GM18870 (cell line): ENCODE measurements at regions not wholly inside any gene's neighbourhood (a gene's known extent, or its start where the extent isn't known, plus 50 kb on each side); places are given as distances from the start of the nearest gene placed in this dataset.
A peak's percentile ranks its signal among the peaks of the same experiment; 100 is the strongest.

Experiments used
- ATAC-seq: cut with Tn5 transposase; IDR thresholded peaks from one replicate; pipeline ENCODE4 v1.9.1; 2021; ENCODE audit warnings: moderate library complexity; ENCODE audit not compliant: unreplicated experiment

DNA sequence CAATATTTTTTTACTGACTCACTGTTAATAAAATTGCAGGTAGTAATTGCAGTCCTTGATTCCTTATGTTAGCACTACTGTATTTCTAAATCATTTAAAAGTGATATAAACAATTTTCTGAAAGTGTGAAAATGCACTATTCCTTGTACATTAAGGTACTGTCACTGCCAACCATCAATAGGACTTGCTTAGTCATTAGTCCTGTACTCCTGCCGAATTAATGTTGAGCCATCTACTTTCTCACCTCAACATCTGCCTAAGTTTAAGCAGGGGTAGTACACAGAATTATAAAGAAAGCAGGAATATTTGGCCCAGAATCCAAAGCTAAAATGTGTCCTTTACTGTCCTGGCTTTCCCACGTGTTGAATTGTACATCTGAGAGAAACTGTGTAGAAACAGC, 87.0 kb upstream of the TRPC3 start:
- no peak for ATAC-seq

DNA sequence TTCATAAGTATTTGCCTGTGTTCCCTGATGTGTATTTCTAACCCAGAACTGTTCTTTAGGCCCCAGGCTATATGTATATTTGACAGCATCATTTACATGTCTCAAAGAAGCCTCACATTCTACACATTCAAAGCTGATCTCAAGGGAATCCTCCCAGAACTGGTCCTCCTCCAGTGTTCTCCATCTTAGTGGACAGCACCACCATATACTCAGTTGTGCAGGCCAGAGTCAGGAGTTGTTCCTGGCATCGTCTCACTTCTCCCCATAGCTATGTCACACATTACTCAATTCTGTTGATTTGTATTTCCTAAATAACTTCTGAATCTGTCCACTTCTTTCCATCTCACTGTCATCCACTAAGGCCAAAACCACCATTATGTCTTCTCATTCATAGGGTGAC, 82.8 kb upstream of the TRPC3 start:
- ATAC-seq: no peak

DNA sequence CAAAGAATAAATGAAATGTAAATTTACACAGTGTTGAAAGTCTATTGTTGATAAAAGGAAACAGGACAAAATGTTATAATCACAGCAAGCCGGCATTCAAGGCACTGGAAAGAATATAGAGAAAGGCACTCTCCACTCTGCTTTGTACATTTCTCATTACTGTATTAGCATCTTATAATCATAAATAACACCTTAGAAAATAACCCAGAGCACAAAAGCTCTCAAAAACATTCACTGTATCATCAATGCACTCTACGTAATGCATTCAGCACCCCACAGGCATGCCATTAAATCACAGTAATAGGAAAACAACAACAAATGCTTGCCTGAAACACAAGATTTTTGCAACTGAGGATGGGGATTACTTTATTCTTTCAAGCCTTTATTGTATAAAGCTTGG, 75.3 kb upstream of the TRPC3 start:
- no peak for ATAC-seq

DNA sequence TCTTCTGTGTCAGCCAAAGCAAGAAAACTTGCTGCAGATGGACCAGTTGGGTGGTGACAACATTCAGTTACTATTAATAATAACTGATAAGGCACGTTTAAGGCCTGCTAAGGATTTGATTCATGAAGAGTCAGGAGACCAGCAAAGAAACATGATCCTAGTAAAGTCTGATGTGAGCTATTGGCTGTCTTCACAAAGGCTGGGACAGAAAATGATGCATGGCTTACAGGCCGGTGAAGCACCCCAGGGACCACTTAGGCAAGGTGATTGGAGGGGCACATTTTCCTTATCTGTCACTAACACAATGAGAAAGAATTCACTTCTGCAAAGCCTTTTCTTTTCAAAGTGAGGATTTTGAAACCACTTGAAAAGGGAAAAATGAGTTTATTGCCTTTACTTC, 65.4 kb upstream of the TRPC3 start:
- no peak for ATAC-seq

DNA sequence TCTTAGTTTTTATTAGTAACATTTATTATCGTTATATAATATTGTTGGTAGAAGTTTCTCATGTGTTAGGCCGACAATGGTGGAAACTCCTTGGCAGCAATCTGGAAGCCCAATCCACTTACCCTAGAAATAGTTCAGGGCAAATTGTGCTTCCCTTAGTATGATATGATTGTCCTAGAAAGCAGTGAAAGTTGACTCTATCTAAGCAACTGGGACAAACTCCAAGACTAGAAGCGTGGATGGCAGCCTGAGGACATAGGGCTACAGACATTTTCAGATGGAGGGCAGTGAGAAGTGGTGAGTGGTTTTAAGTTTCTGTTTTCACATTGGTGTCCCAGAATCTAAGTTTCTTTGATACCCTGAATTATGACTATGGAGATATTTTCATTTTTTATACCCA, 63.3 kb upstream of the TRPC3 start:
- no peak for ATAC-seq

DNA sequence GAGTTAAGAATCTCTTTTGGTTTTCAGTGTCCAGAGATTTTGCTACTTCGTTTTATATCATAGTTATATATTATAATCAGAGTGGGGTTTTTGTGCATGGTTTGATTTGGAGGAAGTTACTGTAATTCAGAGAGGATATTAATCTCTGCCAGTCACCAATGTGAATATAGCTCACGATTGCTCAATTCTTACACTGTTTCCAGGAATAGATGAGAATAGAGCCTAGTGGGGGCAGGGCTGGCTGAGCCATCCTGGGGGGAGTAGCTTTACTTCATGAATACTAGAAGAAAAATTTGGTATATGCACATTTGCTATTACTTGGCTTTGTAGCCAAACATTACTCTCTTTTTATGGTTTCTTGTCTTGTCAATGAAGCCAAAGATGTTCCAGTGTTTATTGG, 60.9 kb upstream of the TRPC3 start:
- no peak for ATAC-seq

DNA sequence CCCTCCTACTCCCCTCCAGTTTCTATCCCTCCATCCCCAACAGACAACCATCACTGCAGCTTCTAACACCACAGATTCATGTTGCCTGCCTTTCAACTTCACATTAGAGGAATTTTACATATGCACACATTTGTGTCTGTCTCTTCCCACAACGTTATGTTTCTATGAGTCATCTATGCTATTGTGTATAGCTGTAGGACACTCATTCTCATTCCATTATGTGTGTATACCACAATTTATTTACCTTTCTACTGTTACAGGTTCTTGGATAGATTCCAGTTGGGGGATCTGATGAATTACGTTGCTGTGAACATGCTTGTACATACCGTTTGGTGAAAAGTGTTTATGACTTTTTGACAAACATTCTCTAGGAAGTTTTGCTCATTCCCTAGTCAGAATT, 58.8 kb upstream of the TRPC3 start:
- no peak for ATAC-seq

DNA sequence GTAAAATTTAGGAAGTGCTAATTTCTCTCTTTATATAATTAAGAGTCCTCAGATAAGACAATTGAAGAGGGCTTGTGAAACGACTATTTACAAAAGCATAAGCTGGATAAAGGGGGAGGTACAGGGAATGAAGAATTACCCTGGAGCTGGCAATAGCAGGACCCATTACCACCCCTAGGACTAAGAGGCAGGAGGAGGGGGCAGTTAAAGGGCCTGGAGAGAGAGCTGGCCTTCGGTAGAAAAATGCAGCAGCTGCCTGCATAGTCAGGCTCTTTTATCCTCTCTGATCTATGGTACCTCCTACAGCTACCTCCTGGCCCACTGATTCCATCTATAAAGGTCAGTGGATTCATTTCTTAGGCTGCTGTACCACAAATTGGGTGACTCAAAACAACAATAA, 57.7 kb upstream of the TRPC3 start:
- ATAC-seq: no peak

DNA sequence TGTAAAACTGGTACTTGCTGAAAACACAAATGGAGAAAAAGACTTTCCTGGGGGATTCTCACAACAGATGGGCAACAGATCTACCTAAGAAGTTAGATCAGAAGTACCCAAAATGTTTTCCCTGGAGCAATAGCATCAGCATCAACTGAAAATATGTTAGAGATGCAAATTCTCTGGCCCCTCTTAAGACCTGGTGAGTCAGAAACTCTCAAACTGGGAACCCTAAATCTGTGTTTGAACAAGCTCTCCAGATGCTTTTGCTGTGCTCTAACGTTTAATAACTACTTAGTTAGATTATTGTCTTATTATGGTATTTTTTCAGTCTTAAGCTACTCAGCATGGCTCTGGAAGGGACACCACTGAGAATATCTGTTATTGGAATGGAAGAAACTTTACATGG, 55.2 kb upstream of the TRPC3 start:
- no peak for ATAC-seq

DNA sequence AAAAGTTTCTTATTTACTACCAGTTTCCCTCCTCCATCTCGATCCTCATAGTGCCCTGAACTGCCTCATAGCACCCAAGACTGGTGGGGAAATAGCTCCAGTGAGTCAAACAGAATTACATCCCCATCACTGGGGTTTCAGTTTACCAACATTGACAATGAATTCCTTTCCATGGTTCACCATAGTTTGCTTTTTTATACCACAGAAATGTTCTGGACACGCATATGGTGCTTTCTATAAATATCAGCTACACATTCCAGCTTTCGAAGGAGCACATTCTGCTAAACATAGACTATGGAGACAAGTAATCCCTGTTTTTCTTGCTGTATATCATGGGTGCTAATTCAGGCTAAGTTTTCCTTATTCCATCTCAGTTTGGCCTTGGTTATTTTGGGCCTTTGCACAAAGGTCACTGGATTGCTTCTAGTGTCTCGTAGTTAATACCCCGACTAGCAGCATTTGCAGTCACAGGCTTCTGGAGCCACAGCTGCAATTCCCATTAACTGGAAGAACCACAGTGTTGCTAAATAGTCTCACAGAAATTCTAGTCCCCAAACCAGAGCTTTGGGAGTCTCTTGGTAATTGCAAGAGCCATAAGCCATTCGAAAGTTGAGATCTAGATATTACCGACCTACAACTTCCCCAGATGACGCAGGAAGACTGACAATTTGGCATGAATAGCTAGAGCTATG, 53.4 kb upstream of the TRPC3 start:
- no peak for ATAC-seq

DNA sequence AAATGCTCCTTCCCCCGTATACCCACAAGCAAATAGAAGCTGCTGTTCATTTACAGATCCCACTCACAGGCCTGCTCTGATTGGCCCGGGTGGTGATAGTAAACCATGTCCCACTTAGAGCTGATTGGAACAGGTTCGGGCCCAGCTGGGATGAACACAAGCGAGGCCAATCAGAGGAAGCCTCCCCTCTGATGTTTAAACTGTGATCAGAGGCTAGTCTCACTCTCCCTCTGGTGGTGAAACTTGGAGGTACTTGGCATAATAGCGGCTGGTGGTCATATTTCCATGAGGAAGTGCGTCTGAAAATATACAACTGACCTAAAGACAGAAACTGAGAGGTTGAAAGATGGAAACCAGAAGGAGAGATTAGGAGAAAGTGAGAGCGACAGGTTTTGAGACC, 51.5 kb upstream of the TRPC3 start:
- peak; percentile 88 for ATAC-seq
